ENCODE measurements at regions not wholly inside any gene's neighbourhood (a gene's known extent, or its start where the extent isn't known, plus 50 kb on each side); places are given as distances from the start of the nearest gene placed in this dataset.

GRCh38 chr7:114856625-114857024 is 65.3 kb upstream of the MDFIC start:
- H3K9me3 ChIP-seq (replicated peaks; ENCODE audit: insufficient read depth, low read length): no peaks in the 10 kb centered on the region
- H3K9ac ChIP-seq (ENCODE audit: low read length): no peak overlapping the region
- no peaks in the 10 kb centered on the region for H3K36me3 ChIP-seq (replicated peaks; ENCODE audit: insufficient read depth, low read length)
- no peaks in the 10 kb centered on the region for H3K4me1 ChIP-seq (ENCODE audit: low read length)
- no peaks in the 10 kb centered on the region for H3K79me2 ChIP-seq (ENCODE audit: low read length)
- no peak overlapping the region for H3K4me3 ChIP-seq (ENCODE audit: low read length)
- DNase-seq: no peak
- no peak for TF ChIP-seq EZH2 (optimal IDR thresholded peaks at IDR 0.05; ENCODE audit: low read depth, low read length)
- H3F3A ChIP-seq (ENCODE audit: insufficient read depth, low read length): no peaks in the 10 kb centered on the region
- H3K9me2 ChIP-seq (replicated peaks; ENCODE audit: insufficient read depth, low read length): no peaks in the 10 kb centered on the region
- no peaks in the 10 kb centered on the region for H3K27me3 ChIP-seq (replicated peaks; ENCODE audit: insufficient read depth, low read length)
- H4K20me1 ChIP-seq (ENCODE audit: insufficient read depth, low read length): no peaks in the 10 kb centered on the region
- no peak overlapping the region for H3K4me2 ChIP-seq (ENCODE audit: low read depth, low read length)
- H2AFZ ChIP-seq (ENCODE audit: low read length): no peak overlapping the region
- H3K27ac ChIP-seq (ENCODE audit: low read length): no peak overlapping the region

GRCh38 chr7:114857605-114858004 is 64.3 kb upstream of the MDFIC start:
- no peaks in the 10 kb centered on the region for H3K9me3 ChIP-seq (replicated peaks; ENCODE audit: insufficient read depth, low read length)
- H3K4me3 ChIP-seq (ENCODE audit: low read length): no peak overlapping the region
- no peak overlapping the region for H2AFZ ChIP-seq (ENCODE audit: low read length)
- H3K9ac ChIP-seq (ENCODE audit: low read length): no peak overlapping the region
- H3F3A ChIP-seq (ENCODE audit: insufficient read depth, low read length): no peaks in the 10 kb centered on the region
- H3K79me2 ChIP-seq (ENCODE audit: low read length): no peaks in the 10 kb centered on the region
- H3K27me3 ChIP-seq (replicated peaks; ENCODE audit: insufficient read depth, low read length): no peaks in the 10 kb centered on the region
- DNase-seq: no peak
- H3K27ac ChIP-seq (ENCODE audit: low read length): no peak overlapping the region
- H3K36me3 ChIP-seq (replicated peaks; ENCODE audit: insufficient read depth, low read length): no peaks in the 10 kb centered on the region
- H4K20me1 ChIP-seq (ENCODE audit: insufficient read depth, low read length): no peaks in the 10 kb centered on the region
- no peak overlapping the region for H3K4me2 ChIP-seq (ENCODE audit: low read depth, low read length)
- H3K4me1 ChIP-seq (ENCODE audit: low read length): no peaks in the 10 kb centered on the region
- TF ChIP-seq EZH2 (optimal IDR thresholded peaks at IDR 0.05; ENCODE audit: low read depth, low read length) (no peak), CTCF (IDR thresholded peaks at IDR 0.05; ENCODE audit: low read length) (no peak), EZH2phosphoT487 (IDR thresholded peaks at IDR 0.05; ENCODE audit: low read length) (no peak)
- no peaks in the 10 kb centered on the region for H3K9me2 ChIP-seq (replicated peaks; ENCODE audit: insufficient read depth, low read length)

DNA sequence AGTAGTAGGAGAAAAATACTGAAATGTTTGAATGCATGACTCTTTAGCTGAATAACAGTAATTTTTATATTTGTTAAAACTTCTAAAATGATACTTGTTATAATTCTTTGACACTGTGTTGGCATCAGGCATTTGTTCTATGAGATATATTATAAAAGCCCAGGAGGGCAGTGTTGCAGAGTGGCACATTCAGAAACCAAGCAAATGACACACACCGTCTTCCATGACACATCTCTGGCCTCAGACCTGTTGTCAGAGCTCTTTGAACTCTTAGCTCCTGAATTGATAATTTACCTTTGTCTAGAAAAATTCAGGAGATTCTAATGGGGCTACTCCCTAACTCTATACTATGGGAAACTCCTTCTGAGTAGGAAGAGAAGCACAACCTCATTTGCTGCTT is 62.4 kb upstream of the MDFIC start:
- no peaks in the 10 kb centered on the region for H3K9me2 ChIP-seq (replicated peaks; ENCODE audit: insufficient read depth, low read length)
- no peak overlapping the region for H3K27ac ChIP-seq (ENCODE audit: low read length)
- no peaks in the 10 kb centered on the region for H3K4me1 ChIP-seq (ENCODE audit: low read length)
- no peaks in the 10 kb centered on the region for H3K9me3 ChIP-seq (replicated peaks; ENCODE audit: insufficient read depth, low read length)
- H3K9ac ChIP-seq (ENCODE audit: low read length): no peak overlapping the region
- no peak overlapping the region for H2AFZ ChIP-seq (ENCODE audit: low read length)
- H4K20me1 ChIP-seq (ENCODE audit: insufficient read depth, low read length): no peaks in the 10 kb centered on the region
- H3F3A ChIP-seq (ENCODE audit: insufficient read depth, low read length): no peaks in the 10 kb centered on the region
- no peak for DNase-seq
- H3K79me2 ChIP-seq (ENCODE audit: low read length): no peaks in the 10 kb centered on the region
- no peak overlapping the region for H3K4me2 ChIP-seq (ENCODE audit: low read depth, low read length)
- no peak overlapping the region for H3K4me3 ChIP-seq (ENCODE audit: low read length)
- no peak for TF ChIP-seq EZH2 (optimal IDR thresholded peaks at IDR 0.05; ENCODE audit: low read depth, low read length)
- TF ChIP-seq CTCF (IDR thresholded peaks at IDR 0.05; ENCODE audit: low read length): no peak
- TF ChIP-seq EZH2phosphoT487 (IDR thresholded peaks at IDR 0.05; ENCODE audit: low read length): no peak
- no peaks in the 10 kb centered on the region for H3K27me3 ChIP-seq (replicated peaks; ENCODE audit: insufficient read depth, low read length)
- H3K36me3 ChIP-seq (replicated peaks; ENCODE audit: insufficient read depth, low read length): no peaks in the 10 kb centered on the region

DNA sequence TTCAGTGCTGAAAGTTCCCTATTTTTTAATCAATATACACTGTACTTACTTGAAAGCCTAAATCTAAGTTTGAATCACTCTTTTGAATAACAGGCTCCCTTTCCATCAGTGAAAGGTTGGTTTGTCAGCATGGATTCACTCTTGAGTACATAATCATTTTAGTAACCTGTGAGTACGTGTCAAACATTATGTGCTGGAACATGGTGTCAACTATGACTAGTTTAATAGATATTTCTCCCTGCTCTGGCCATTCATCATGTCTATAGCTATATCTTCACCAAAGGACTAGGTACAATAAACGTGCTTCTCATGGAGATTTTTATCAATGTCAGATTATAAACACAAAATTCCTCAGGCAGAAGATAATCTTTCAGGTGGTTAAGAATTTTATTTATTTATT is 61.7 kb upstream of the MDFIC start:
- DNase-seq: no peak
- Histone ChIP-seq H3K27ac (ENCODE audit: low read length) (no peak overlapping the region), H3K4me1 (ENCODE audit: low read length) (no peaks in the 10 kb centered on the region), H3K4me3 (ENCODE audit: low read length) (no peak overlapping the region), H3K9me3 (replicated peaks; ENCODE audit: insufficient read depth, low read length) (no peaks in the 10 kb centered on the region), H3K9ac (ENCODE audit: low read length) (no peak overlapping the region), H3F3A (ENCODE audit: insufficient read depth, low read length) (no peaks in the 10 kb centered on the region), H3K4me2 (ENCODE audit: low read depth, low read length) (no peak overlapping the region), H3K9me2 (replicated peaks; ENCODE audit: insufficient read depth, low read length) (no peaks in the 10 kb centered on the region), H4K20me1 (ENCODE audit: insufficient read depth, low read length) (no peaks in the 10 kb centered on the region), H3K36me3 (replicated peaks; ENCODE audit: insufficient read depth, low read length) (no peaks in the 10 kb centered on the region), H3K79me2 (ENCODE audit: low read length) (no peaks in the 10 kb centered on the region), H3K27me3 (replicated peaks; ENCODE audit: insufficient read depth, low read length) (no peaks in the 10 kb centered on the region), H2AFZ (ENCODE audit: low read length) (no peak overlapping the region)
- no peak for TF ChIP-seq EZH2phosphoT487 (IDR thresholded peaks at IDR 0.05; ENCODE audit: low read length)
- TF ChIP-seq EZH2 (optimal IDR thresholded peaks at IDR 0.05; ENCODE audit: low read depth, low read length): no peak
- TF ChIP-seq CTCF (IDR thresholded peaks at IDR 0.05; ENCODE audit: low read length): no peak
